ENCODE measurements at regions not wholly inside any gene's neighbourhood (a gene's known extent, or its start where the extent isn't known, plus 50 kb on each side); places are given as distances from the start of the nearest gene placed in this dataset.

DNA sequence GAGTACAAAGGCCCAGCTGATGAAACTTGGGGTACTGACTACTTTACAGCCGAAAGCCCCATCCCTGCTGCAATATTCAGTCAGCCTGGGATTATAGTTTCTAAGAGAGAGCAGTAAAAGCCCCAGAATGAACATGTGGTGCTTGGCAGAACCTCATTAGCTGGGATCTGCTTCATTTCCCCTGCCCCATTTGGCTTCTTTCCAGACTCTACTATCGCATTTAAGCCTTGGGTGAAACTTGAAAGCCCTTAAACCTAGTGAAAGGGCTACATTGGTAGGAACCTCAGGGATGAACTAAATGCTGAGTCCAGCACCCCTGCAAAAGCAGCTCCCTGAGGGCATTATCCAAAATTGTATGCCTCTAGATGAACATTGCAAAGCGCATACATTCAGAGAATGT is 631.1 kb downstream of the ACTL7B start:
- BruUV-seq (replicated peaks): no TSS peak
- DNase-seq: no peak
- Mint-ChIP-seq H3K9me3 (ENCODE audit: low read depth, unreplicated experiment) (no peaks in the 10 kb centered on the region), H3K36me3 (ENCODE audit: insufficient read depth, unreplicated experiment) (no peaks in the 10 kb centered on the region), H3K27ac (ENCODE audit: unreplicated experiment) (no peak overlapping the region), H3K4me3 (ENCODE audit: low read depth, unreplicated experiment) (no peak overlapping the region), H3K4me1 (ENCODE audit: low read depth, unreplicated experiment) (no peaks in the 10 kb centered on the region), H3K27me3 (ENCODE audit: unreplicated experiment) (peaks cover 41% of the 10 kb centered on the region)
- intact Hi-C loops (cut with micrococcal nuclease; ENCODE audit: unreplicated experiment): no loop called here
- CTCF ChIA-PET: no interaction called here
- TF ChIP-seq, protein P1, sequence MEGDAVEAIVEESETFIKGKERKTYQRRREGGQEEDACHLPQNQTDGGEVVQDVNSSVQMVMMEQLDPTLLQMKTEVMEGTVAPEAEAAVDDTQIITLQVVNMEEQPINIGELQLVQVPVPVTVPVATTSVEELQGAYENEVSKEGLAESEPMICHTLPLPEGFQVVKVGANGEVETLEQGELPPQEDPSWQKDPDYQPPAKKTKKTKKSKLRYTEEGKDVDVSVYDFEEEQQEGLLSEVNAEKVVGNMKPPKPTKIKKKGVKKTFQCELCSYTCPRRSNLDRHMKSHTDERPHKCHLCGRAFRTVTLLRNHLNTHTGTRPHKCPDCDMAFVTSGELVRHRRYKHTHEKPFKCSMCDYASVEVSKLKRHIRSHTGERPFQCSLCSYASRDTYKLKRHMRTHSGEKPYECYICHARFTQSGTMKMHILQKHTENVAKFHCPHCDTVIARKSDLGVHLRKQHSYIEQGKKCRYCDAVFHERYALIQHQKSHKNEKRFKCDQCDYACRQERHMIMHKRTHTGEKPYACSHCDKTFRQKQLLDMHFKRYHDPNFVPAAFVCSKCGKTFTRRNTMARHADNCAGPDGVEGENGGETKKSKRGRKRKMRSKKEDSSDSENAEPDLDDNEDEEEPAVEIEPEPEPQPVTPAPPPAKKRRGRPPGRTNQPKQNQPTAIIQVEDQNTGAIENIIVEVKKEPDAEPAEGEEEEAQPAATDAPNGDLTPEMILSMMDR (IDR thresholded peaks at IDR 0.05; ENCODE audit: unreplicated experiment): no peak

DNA sequence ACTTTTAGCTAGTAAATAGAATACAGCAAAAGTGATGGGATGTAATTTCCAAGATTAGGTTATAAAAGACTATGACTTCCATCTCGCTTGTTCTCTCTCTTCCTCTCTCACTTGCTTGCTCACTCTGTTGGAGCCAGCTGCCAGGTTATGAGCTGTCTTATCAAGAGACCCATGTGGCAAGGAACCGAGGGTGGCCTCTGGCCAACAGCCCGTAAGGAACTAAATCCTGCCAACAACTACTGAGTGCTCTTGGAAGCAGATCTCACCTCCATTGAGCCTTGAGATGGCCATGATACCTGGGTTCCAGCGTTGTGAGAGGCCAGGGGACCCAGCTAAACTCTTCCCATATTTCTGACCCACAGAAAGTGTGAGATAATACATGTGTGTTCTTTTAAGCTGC is 636.1 kb downstream of the ACTL7B start:
- BruUV-seq (replicated peaks): no TSS peak
- CTCF ChIA-PET: no interaction called here
- Mint-ChIP-seq H3K27ac (ENCODE audit: unreplicated experiment) (no peak overlapping the region), H3K4me3 (ENCODE audit: low read depth, unreplicated experiment) (no peak overlapping the region), H3K27me3 (ENCODE audit: unreplicated experiment) (peaks cover 18% of the 10 kb centered on the region), H3K36me3 (ENCODE audit: insufficient read depth, unreplicated experiment) (no peaks in the 10 kb centered on the region), H3K9me3 (ENCODE audit: low read depth, unreplicated experiment) (no peaks in the 10 kb centered on the region), H3K4me1 (ENCODE audit: low read depth, unreplicated experiment) (no peaks in the 10 kb centered on the region)
- intact Hi-C loops (cut with micrococcal nuclease; ENCODE audit: unreplicated experiment): no loop called here
- TF ChIP-seq, protein P1 (IDR thresholded peaks at IDR 0.05; ENCODE audit: unreplicated experiment): no peak
- no peak for DNase-seq

DNA sequence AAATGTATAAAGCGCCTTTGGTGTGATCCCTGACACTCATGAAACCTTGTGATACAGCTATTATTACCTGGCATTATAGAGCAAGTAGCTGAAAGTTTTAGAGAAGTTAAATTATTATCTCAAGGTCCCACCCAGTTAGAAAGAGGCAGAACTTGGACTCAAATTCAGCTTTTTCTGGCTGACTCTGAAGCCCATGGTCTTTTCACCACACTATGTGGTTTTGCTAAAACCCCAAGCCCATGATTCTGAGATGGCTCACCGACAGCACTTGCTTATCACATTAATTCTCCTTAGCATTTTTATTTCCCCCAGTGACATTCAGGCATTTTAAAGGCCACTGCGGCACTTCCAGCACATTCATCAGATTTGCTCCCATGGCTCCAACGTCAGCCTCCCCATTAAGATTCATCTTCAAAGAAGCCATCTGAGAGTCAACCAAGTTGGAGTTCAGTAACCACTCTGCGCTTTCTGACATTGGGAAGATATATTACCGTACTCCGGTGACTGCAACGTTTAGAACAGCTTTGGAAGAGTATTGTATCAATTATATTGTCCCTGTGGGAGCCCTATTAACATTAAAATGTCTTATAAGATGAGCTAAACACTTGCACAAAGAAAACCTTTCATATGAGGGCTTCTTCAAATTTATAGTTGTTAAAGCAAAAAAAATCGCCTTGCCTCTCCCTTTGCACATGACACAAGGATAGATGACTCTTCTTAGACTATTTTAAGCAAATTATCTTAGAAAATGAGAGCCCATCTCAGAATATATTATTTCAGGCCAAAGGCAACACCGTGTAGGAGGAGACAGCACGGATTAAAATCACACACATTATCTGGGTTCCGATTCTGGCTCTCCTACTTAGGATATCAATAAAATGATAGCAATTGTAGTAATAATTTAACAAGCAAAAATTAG is 638.1 kb downstream of the ACTL7B start:
- no peak for DNase-seq
- intact Hi-C loops (cut with micrococcal nuclease; ENCODE audit: unreplicated experiment): no loop called here
- Mint-ChIP-seq H3K4me3 (ENCODE audit: low read depth, unreplicated experiment) (no peak overlapping the region), H3K9me3 (ENCODE audit: low read depth, unreplicated experiment) (no peaks in the 10 kb centered on the region), H3K27me3 (ENCODE audit: unreplicated experiment) (peaks cover under 1% of the 10 kb centered on the region), H3K27ac (ENCODE audit: unreplicated experiment) (no peak overlapping the region), H3K4me1 (ENCODE audit: low read depth, unreplicated experiment) (no peaks in the 10 kb centered on the region), H3K36me3 (ENCODE audit: insufficient read depth, unreplicated experiment) (no peaks in the 10 kb centered on the region)
- CTCF ChIA-PET: no interaction called here
- TF ChIP-seq, protein P1 (IDR thresholded peaks at IDR 0.05; ENCODE audit: unreplicated experiment): no peak
- BruUV-seq (replicated peaks): no TSS peak

DNA sequence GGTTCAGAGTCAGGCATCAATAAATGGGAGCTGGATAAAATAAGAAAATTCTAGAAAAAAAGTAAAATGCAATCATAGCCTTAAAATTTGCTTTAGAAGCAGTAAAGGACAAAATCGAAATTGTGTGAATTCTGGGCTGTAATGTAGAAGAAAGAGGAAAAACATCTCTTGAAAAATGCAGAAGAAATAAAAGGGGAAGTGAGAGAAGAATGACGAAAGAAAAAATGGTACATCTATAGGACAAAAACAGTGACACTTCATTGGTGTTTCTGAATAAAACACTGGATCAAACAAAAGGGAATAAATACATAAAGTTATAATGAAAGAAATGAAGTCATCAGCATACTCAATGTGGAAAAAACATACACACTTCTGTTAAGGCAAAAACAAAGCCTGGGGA is 642.3 kb downstream of the ACTL7B start:
- Mint-ChIP-seq H3K4me1 (ENCODE audit: low read depth, unreplicated experiment) (no peaks in the 10 kb centered on the region), H3K27ac (ENCODE audit: unreplicated experiment) (no peak overlapping the region), H3K4me3 (ENCODE audit: low read depth, unreplicated experiment) (no peak overlapping the region), H3K27me3 (ENCODE audit: unreplicated experiment) (no peaks in the 10 kb centered on the region), H3K36me3 (ENCODE audit: insufficient read depth, unreplicated experiment) (no peaks in the 10 kb centered on the region), H3K9me3 (ENCODE audit: low read depth, unreplicated experiment) (no peaks in the 10 kb centered on the region)
- no peak for DNase-seq
- TF ChIP-seq, protein P1 (IDR thresholded peaks at IDR 0.05; ENCODE audit: unreplicated experiment): no peak
- CTCF ChIA-PET: no interaction called here
- intact Hi-C loops (cut with micrococcal nuclease; ENCODE audit: unreplicated experiment): no loop called here
- no TSS peak for BruUV-seq (replicated peaks)
